CD4-positive, alpha-beta T cell treated with Interleukin-15 for 1 hour (primary cell): ENCODE measurements at regions not wholly inside any gene's neighbourhood (a gene's known extent, or its start where the extent isn't known, plus 50 kb on each side); places are given as distances from the start of the nearest gene placed in this dataset.

Experiments used
- DNase-seq: peaks from one replicate; pipeline ENCODE4 v3.0.0-alpha.2; 2020

GRCh38 chrX:95165-95564, 186.0 kb upstream of the PLCXD1 start:
- DNase-seq, result peak; percentile 13
